ENCODE measurements at regions not wholly inside any gene's neighbourhood (a gene's known extent, or its start where the extent isn't known, plus 50 kb on each side); places are given as distances from the start of the nearest gene placed in this dataset.

GRCh38 chr6:168941036-168941435 is 312.6 kb downstream of the THBS2 start:
- Mint-ChIP-seq H3K4me3 (no peak overlapping the region), H3K36me3 (no peaks in the 10 kb centered on the region), H3K27ac (no peak overlapping the region), H3K9me3 (no peaks in the 10 kb centered on the region), H3K27me3 (peaks cover 9% of the 10 kb centered on the region), H3K4me1 (ENCODE audit: unreplicated experiment) (peaks cover 5% of the 10 kb centered on the region)
- TF ChIP-seq CTCF (conservative IDR thresholded peaks at IDR 0.05) = no peak
- DNase-seq (ENCODE audit: extremely low spot score, unreplicated experiment) = no peak

- TF ChIP-seq CTCF (conservative IDR thresholded peaks at IDR 0.05) = no peak
- no peaks in the 10 kb centered on the region for H3K36me3 Mint-ChIP-seq
- peaks cover 5% of the 10 kb centered on the region for H3K4me1 Mint-ChIP-seq (ENCODE audit: unreplicated experiment)
- H3K27ac Mint-ChIP-seq = no peak overlapping the region
- no peaks in the 10 kb centered on the region for H3K9me3 Mint-ChIP-seq
- peaks cover 7% of the 10 kb centered on the region for H3K27me3 Mint-ChIP-seq
- DNase-seq (ENCODE audit: extremely low spot score, unreplicated experiment) = no peak
- H3K4me3 Mint-ChIP-seq = no peak overlapping the region
Measured at GRCh38 chr6:168939796-168940195, 313.9 kb downstream of the THBS2 start.

GRCh38 chr6:168939041-168939440 is 314.6 kb downstream of the THBS2 start:
- Mint-ChIP-seq H3K4me1 (ENCODE audit: unreplicated experiment) (peaks cover 5% of the 10 kb centered on the region), H3K36me3 (no peaks in the 10 kb centered on the region), H3K27ac (no peak overlapping the region), H3K9me3 (no peaks in the 10 kb centered on the region), H3K4me3 (no peak overlapping the region), H3K27me3 (peaks cover 7% of the 10 kb centered on the region)
- no peak for DNase-seq (ENCODE audit: extremely low spot score, unreplicated experiment)
- no peak for TF ChIP-seq CTCF (conservative IDR thresholded peaks at IDR 0.05)

GRCh38 chr6:168938546-168938945 is 315.1 kb downstream of the THBS2 start:
- peaks cover 5% of the 10 kb centered on the region for H3K4me1 Mint-ChIP-seq (ENCODE audit: unreplicated experiment)
- no peaks in the 10 kb centered on the region for H3K36me3 Mint-ChIP-seq
- no peaks in the 10 kb centered on the region for H3K9me3 Mint-ChIP-seq
- peaks cover 7% of the 10 kb centered on the region for H3K27me3 Mint-ChIP-seq
- H3K27ac Mint-ChIP-seq = no peak overlapping the region
- H3K4me3 Mint-ChIP-seq = no peak overlapping the region
- TF ChIP-seq CTCF (conservative IDR thresholded peaks at IDR 0.05) = no peak
- no peak for DNase-seq (ENCODE audit: extremely low spot score, unreplicated experiment)

GRCh38 chr6:168937054-168937453 is 316.6 kb downstream of the THBS2 start:
- no peaks in the 10 kb centered on the region for H3K9me3 Mint-ChIP-seq
- no peak overlapping the region for H3K4me3 Mint-ChIP-seq
- DNase-seq (ENCODE audit: extremely low spot score, unreplicated experiment) = no peak
- peaks cover 7% of the 10 kb centered on the region for H3K27me3 Mint-ChIP-seq
- peaks cover 5% of the 10 kb centered on the region for H3K4me1 Mint-ChIP-seq (ENCODE audit: unreplicated experiment)
- no peak for TF ChIP-seq CTCF (conservative IDR thresholded peaks at IDR 0.05)
- H3K27ac Mint-ChIP-seq = no peak overlapping the region
- no peaks in the 10 kb centered on the region for H3K36me3 Mint-ChIP-seq

GRCh38 chr6:168935628-168936010 is 318.0 kb downstream of the THBS2 start:
- peaks cover 5% of the 10 kb centered on the region for H3K4me1 Mint-ChIP-seq (ENCODE audit: unreplicated experiment)
- TF ChIP-seq CTCF (conservative IDR thresholded peaks at IDR 0.05) = no peak

More at GRCh38 chr6:168935628-168936010, 318.0 kb downstream of the THBS2 start:
- H3K9me3 Mint-ChIP-seq = peaks cover 1% of the 10 kb centered on the region
- DNase-seq (ENCODE audit: extremely low spot score, unreplicated experiment) = no peak
- no peak overlapping the region for H3K27ac Mint-ChIP-seq
- H3K36me3 Mint-ChIP-seq = no peaks in the 10 kb centered on the region
- H3K27me3 Mint-ChIP-seq = peaks cover 4% of the 10 kb centered on the region
- H3K4me3 Mint-ChIP-seq = no peak overlapping the region

Measured in type B pancreatic cell (in vitro differentiated cells).